Anterior cingulate cortex (tissue), 58 donors: ENCODE measurements at regions not wholly inside any gene's neighbourhood (a gene's known extent, or its start where the extent isn't known, plus 50 kb on each side); places are given as distances from the start of the nearest gene placed in this dataset.

ENCODE experiments used
- DNase-seq, 58 donors: peaks; one replicate each; lab custom pipeline; 2025; lab: John Stamatoyannopoulos, UW

GRCh38 chr2:234288974-234289455 lies 207.9 kb downstream of the ARL4C start:
- peak in 30 of 58 donors; percentile 6 to 57 (median 17) for DNase-seq

- DNase-seq: no peak
These were observed 209.2 kb downstream of the ARL4C start for GRCh38 chr2:234287650-234288049.

- no peak for DNase-seq
These were observed 209.9 kb downstream of the ARL4C start for GRCh38 chr2:234286956-234287355.

- DNase-seq: no peak
These were observed 210.7 kb downstream of the ARL4C start for GRCh38 chr2:234286118-234286598.

GRCh38 chr2:234285541-234285940 lies 211.3 kb downstream of the ARL4C start:
- no peak for DNase-seq

GRCh38 chr2:234279637-234280036 lies 217.2 kb downstream of the ARL4C start:
- no peak for DNase-seq

- no peak for DNase-seq
These were observed 218.2 kb downstream of the ARL4C start for GRCh38 chr2:234278556-234279255.

- no peak for DNase-seq
These were observed 221.4 kb downstream of the ARL4C start for GRCh38 chr2:234275515-234275914.

- DNase-seq: no peak
These were observed 222.8 kb downstream of the ARL4C start for GRCh38 chr2:234273887-234274584.

GRCh38 chr2:234272069-234272850 lies 221.8 kb downstream of the SPP2 start:
- DNase-seq: no peak

GRCh38 chr2:234271338-234271737 lies 220.8 kb downstream of the SPP2 start:
- no peak for DNase-seq

GRCh38 chr2:234269769-234270204 lies 219.3 kb downstream of the SPP2 start:
- no peak for DNase-seq

- no peak for DNase-seq
These were observed 217.0 kb downstream of the SPP2 start for GRCh38 chr2:234267534-234267933.

- DNase-seq: no peak
These were observed 216.4 kb downstream of the SPP2 start for GRCh38 chr2:234266952-234267351.

- no peak for DNase-seq
These were observed 214.7 kb downstream of the SPP2 start for GRCh38 chr2:234265206-234265605.

GRCh38 chr2:234261736-234262135 lies 211.2 kb downstream of the SPP2 start:
- DNase-seq: no peak

GRCh38 chr2:234259440-234259839 lies 208.9 kb downstream of the SPP2 start:
- no peak for DNase-seq

- DNase-seq: no peak
These were observed 208.2 kb downstream of the SPP2 start for GRCh38 chr2:234258562-234259141.

GRCh38 chr2:234257859-234258561 lies 207.5 kb downstream of the SPP2 start:
- DNase-seq: peak in 23 of 58 donors; percentile 3 to 62 (median 17)

GRCh38 chr2:234256516-234256915 lies 206.0 kb downstream of the SPP2 start:
- no peak for DNase-seq
